ENCODE measurements at regions not wholly inside any gene's neighbourhood (a gene's known extent, or its start where the extent isn't known, plus 50 kb on each side); places are given as distances from the start of the nearest gene placed in this dataset.
"Not testable (repeated sequence)": the region's sequence is repeated elsewhere in the genome, so short reads cannot be mapped to it uniquely, and the experiment has no call there.

DNA sequence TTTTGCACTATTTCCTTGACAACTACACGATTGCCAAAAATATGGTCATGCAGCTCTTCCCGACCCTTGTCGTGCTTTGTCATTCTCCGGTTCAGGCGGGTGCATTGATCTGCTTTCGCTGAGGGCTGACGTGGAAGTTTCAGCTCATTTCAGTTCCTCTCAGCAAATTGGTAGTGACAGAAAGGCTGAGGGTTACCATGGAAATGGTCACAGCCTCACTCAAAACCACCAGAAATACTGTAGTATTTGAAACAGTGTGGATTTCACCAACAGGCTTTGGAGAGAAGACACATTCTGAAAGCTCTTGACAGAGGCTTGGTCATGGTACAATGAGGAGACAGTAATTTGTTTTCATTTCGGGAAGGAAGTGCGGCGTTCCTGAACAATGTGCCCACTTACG is 99.7 kb upstream of the EXOC2 start:
- DNase-seq = no peak

- no peak for DNase-seq
These were observed 95.1 kb upstream of the EXOC2 start for GRCh38 chr6:788058-788457.

DNA sequence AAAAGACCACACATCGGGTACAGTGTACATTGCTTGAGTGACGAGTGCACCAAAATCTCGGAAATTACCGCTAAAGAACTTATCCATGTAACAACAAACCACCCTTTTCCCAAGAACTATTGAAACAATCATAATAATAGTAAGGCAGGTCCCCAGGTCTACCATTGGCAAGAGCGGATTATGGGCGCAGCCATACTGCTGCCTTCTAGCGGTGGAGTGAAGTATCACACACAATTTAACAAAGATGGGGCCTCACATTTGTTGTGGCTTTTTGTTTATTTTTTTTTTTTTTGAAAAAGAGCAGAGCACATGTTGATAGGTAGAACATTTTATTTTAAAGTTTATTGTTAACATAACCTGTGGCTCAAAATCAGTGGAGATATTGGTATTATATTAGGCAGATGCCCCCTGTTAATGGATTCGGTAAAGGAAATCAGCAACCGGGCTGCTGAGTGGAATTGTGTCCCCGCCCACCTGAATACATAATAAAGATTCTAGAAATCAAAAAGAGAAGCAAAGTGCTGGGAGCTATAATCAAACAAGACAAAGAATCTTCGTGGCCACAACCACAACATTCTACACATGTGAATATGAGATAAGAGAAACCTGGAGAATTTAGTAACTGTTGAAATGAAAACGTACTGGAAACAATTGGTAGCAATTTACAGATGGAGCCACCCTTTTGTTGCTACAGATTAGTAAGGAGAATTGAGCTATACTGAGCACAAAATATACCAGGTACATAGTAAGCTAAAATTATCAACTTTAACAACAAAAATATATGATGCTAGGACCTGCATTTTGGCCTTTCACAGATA is 94.2 kb upstream of the EXOC2 start:
- no peak for DNase-seq

DNA sequence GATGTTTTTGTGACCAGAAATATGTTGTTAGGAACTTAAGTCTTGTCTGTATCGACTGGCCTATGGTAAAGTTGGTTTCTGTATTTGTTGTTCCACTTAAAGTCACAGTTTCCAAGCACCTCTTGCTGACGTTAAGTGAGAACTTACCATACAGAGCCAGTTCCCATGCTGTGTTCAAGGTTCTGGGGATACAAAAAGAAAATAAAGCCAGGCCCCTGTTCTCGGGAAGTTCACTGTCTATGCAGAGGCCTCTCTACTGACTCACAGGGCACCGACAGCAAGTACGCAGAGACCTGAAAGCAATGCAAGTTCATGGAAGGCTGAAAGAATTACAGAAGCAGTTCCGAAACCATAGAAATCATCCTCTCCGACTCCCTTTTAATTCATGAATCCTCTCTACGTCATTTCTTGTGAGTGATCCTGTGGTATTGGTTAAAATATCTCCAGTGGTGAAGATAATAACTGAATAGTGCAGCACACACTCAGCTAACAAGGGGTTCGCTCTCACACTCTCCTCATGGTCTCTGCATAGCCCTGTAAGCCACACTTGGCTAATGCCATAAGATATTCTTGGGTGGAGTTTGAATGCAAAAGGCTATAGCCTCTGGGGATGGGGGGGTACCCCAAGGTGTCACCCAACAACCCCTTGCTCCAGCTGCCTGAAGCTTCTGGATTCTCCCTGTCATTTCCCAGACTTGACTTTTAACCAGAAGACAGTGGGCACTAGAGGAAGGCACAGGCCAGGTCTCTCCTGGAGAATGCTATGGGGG is 91.2 kb upstream of the EXOC2 start:
- no peak for DNase-seq

GRCh38 chr6:782141-782540 is 89.2 kb upstream of the EXOC2 start:
- no peak for DNase-seq

DNA sequence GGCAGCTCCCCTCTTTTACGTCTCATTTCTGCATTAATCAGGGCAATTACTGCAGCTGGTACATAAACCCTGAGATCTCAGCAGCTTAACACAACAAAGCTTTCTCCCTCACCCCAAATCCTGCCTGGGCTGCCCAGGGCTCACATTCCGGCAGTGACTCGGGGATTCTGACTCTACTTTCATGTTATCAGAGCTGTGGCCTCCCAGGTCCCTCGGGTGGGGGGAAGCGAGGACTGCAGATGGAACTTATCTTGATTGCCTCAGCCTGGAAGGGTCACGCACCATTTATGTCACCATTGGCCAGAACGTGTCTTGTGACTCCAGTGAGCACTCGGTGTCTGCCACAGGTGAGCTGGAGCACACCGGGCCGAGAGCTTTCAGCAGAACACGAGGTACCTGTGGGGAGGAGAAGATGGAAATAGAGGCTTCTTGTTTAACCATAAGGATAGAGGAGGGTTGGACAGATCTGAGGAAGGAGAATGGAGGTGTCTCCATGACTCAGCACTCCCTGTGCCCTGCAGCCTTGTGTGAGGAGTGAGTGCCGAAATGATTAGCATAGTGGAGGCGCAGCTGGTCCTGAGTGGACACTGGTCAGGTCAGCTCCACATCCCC is 88.5 kb upstream of the EXOC2 start:
- no peak for DNase-seq

DNA sequence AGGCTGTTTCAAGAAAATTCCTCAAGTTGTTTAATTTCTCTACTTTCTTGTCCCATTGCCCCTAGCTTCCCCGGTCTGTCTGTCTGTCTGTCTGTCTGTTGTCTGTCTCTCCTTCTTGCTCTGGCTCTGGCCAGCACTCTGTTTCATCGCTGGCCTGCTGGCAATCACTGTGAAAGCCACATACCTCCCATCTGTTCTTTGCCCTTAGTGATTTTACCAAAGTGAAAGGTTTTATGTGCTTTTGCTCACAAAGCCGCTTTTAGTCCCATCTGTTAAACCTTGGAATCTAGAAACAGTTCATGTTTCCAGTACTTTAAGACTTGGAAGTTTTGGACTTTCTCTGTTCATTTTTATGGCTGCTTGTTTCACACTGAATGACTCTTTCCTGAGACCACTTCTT is 87.8 kb upstream of the EXOC2 start:
- no peak for DNase-seq

GRCh38 chr6:776951-777350 is 84.0 kb upstream of the EXOC2 start:
- DNase-seq = no peak

DNA sequence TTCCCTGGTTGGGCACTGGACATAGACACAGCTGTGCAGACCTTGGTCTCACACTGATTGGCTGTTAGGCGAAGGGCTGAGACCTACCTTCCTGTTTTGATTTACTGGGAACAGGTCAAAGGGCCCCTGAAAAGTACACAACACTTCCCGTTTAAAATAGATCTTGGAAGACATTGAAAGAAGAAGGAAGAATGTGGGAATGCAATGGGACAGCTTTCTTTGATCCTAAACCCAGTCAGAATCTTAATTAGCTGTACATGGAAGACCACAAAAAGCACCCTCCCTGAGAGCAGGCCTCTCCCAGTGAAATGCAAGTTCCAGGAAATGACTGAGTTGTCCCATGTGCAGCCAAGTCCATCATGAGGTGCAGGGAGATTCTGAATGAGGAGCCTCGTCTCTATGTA is 83.6 kb upstream of the EXOC2 start:
- DNase-seq = no peak

GRCh38 chr6:775863-776262 is 82.9 kb upstream of the EXOC2 start:
- no peak for DNase-seq

DNA sequence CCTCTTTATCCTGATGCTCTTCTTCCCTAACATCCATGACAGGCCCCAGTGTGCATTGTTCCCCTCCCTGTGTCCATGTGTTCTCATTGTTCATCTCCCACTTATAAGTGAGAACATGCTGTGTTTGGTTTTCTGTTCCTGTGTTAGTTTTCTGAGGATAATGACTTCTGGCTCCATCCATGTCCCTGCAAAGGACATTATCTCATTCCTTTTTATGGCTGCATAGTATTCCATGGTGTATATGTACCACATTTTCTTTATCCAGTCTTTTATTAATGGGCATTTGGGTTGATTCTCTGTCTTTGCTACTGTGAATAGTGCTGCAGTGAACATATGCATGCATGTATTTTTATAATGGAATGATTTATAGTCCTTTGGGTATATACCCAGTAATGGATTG is 78.7 kb upstream of the EXOC2 start:
- DNase-seq = not testable (repeated sequence)

DNA sequence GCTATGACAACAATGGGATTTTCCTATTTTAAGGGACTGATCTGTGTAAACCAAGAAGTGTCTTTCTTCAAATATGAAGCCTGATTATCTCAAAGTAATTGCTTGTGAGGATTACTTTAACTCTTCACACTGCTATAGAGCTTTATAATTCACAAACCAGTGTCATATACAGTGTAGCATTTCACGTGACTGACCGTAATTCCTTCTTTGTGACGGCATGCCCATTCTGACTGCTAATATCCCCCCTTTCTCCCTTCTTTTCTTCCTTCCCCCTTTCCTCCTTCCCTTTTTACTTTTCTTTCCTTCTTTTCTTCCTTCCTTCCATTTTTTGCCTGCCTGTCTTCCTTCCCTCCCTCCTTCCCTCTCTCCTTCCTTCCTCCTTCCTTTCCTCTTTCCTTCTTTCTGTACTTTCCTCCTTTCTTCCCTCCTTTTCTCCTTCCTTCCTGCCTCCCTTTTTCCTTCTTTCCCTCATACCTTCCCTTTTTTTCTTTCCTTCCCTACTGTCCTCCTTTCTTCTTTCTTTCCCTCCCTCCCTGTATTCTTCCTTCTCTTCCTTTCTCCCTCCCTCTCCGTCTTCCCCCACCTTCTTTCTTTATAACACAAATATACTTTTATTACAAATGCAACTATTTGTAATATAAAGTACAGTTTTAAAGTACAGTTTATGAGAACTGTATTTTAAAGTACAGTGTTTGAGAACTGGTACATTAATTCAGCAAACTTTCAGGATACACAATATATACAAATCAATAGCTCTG is 75.0 kb upstream of the EXOC2 start:
- no peak for DNase-seq

DNA sequence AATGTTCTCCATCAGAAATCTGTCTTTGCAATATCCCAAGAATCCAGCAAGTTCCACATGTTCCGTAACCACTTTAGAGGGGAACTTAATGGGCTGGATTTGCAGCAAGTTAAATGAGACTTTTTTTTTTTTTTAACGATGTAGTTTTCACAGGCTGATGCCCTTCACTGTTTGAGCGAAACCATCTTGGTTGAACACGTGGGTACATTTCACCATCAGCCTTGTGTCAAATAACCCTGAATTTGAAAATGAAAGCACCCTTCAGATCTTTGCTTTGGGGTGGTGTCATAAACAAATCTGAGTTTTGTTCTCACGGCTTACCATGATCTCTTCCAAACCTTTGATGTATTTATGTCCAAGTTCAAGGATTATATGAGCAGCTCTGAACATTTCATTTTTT is 73.7 kb upstream of the EXOC2 start:
- DNase-seq = no peak

- no peak for DNase-seq
These were observed 69.1 kb upstream of the EXOC2 start for GRCh38 chr6:761997-762396.

GRCh38 chr6:760982-761955 is 68.3 kb upstream of the EXOC2 start:
- no peak for DNase-seq

- DNase-seq = no peak
These were observed 66.8 kb upstream of the EXOC2 start for GRCh38 chr6:759729-760128.

- DNase-seq = no peak
These were observed 63.3 kb upstream of the EXOC2 start for GRCh38 chr6:756224-756623.

GRCh38 chr6:754202-754601 is 61.3 kb upstream of the EXOC2 start:
- DNase-seq = no peak

GRCh38 chr6:753486-753885 is 60.5 kb upstream of the EXOC2 start:
- DNase-seq = no peak

DNA sequence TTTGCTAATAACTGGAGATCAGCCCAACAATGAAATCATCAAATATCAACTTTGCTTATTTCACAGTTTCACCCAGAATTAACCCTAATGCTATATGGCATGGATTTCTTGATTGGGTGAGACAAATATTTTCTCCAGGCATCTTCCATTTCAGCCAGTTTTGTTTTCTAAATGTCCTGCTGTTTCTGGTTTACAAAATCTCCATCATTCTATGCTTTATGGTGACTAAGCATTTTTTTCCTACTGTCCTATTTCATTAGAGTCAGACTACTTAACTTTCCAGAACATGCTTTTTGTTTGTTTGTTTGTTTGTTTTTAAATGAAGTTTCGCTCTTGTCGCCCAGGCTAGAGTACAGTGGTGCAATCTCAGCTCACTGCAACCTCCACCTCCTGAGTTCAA is 59.5 kb upstream of the EXOC2 start:
- DNase-seq = no peak

DNA sequence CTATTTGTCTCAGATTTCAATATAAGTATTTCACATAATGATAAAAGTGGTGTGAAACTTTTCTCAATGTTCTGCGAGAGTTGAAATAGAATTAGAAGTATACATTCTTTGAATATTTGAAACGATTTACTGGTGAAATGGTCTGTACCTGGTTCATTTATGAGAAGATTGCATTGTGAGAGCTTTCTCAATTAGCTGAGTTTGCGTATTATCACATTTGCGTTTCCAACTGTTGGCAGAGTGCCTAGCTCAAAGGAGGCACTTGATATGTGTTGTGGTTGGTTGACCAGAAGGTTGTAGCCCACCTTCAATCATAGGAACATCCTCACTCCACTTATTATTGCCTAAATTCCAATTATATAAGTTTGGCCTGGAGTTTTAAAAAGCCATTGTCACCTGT is 58.8 kb upstream of the EXOC2 start:
- no peak for DNase-seq

DNA sequence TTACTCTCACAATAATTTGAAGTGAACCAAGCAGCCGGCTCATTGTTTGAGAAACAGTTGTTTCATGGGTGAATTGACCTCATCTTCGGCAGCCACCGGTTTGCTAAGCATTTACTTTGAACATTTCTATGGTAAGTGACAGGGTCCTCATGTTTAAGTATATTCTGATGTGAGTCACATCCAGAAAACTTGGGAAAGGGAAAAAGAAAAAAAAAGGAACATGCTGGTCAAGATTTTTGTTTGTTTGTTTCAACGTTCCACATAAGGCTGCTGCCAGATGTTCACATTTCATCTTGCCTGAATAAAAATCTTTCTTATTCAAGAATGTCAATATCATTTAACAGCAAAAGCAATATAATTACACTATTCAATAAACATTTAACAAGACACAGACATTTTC is 55.0 kb upstream of the EXOC2 start:
- DNase-seq = no peak
